Neural cell (in vitro differentiated cells): ENCODE measurements at regions not wholly inside any gene's neighbourhood (a gene's known extent, or its start where the extent isn't known, plus 50 kb on each side); places are given as distances from the start of the nearest gene placed in this dataset.

Source experiments
- EP300 ChIP-seq: fragments of 450-650 bp; conservative IDR thresholded peaks from 2 replicates; pipeline ENCODE4 v1.6.1; 2014; ENCODE audit warnings: antibody characterized with exemption, mild to moderate bottlenecking, moderate library complexity; ENCODE audit not compliant: poor library complexity, severe bottlenecking
- EZH2 ChIP-seq: fragments of 200-600, 300-800 bp; shearing (Covaris generic), sonication (generic); IDR thresholded peaks from 2 replicates; pipeline ENCODE4 v1.6.1; 2014; ENCODE audit warnings: antibody characterized with exemption, low read length, borderline replicate concordance, mild to moderate bottlenecking; ENCODE audit not compliant: insufficient read depth, poor library complexity, severe bottlenecking
- MXI1 ChIP-seq: fragments of 450-650 bp; conservative IDR thresholded peaks from 2 replicates; pipeline ENCODE4 v1.6.1; 2014; ENCODE audit warnings: antibody characterized with exemption, mild to moderate bottlenecking; ENCODE audit not compliant: poor library complexity, severe bottlenecking
- POLR2AphosphoS5 ChIP-seq: IDR thresholded peaks from 2 replicates; pipeline ENCODE4 v1.6.1; 2012
- RAD21 ChIP-seq: fragments of 450-650 bp; conservative IDR thresholded peaks from 2 replicates; pipeline ENCODE4 v1.6.1; 2014; ENCODE audit warnings: antibody characterized with exemption, mild to moderate bottlenecking, moderate library complexity
- SMC3 ChIP-seq: fragments of 450-650 bp; conservative IDR thresholded peaks from 2 replicates; pipeline ENCODE4 v1.6.1; 2014; ENCODE audit warnings: antibody characterized with exemption, mild to moderate bottlenecking, moderate library complexity; ENCODE audit not compliant: poor library complexity
- TAF1 ChIP-seq: IDR thresholded peaks from 2 replicates; pipeline ENCODE4 v1.6.1; 2012; ENCODE audit warnings: low read depth
- TF ChIP-seq, protein P1 (sequence below): fragments of 450-650 bp; IDR thresholded peaks from 2 replicates; pipeline ENCODE4 v1.5.1; 2014; ENCODE audit warnings: antibody characterized with exemption, mild to moderate bottlenecking, moderate library complexity; ENCODE audit not compliant: poor library complexity, severe bottlenecking
- TF ChIP-seq, protein P2 (sequence below): IDR thresholded peaks from 2 replicates; pipeline ENCODE4 v1.6.1; 2012; ENCODE audit warnings: borderline replicate concordance

DNA sequence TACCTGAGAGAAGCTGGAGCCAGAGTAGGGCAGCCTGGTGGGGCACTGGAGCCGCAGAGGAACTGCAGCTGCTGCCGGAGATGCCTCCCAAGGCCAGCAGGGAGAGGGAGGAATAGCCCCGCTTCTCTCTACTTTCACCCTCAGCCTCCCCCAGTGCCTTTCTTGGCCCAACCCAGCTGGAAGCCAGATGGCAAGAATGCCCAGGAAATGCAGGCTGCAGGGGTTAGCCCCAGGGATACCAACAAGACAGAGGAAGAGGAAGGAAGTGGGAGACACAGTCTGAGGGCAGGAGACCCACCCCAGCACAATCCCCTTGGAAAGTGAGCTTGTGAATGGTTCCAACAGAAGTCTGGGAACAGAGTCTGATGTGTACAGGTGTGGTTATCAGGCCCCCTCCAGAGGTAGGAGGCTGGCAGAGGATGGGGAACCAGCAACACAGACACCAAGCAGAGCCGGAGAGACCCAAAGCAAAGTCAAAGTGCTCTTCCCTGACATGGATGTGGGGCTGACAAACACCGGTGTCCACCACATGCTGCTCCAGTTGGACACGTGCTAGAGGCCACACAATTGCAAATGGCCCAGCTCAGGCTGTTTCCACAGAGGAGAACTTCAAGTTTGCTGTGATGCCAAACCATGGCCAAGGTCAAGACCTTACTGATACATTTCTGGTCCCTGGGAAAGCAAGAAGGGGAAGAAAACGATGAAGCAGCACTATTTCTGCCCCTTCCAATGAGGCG, 418.8 kb upstream of the PROK2 start:
- TF ChIP-seq POLR2AphosphoS5, result no peak
- TF ChIP-seq, protein P1, sequence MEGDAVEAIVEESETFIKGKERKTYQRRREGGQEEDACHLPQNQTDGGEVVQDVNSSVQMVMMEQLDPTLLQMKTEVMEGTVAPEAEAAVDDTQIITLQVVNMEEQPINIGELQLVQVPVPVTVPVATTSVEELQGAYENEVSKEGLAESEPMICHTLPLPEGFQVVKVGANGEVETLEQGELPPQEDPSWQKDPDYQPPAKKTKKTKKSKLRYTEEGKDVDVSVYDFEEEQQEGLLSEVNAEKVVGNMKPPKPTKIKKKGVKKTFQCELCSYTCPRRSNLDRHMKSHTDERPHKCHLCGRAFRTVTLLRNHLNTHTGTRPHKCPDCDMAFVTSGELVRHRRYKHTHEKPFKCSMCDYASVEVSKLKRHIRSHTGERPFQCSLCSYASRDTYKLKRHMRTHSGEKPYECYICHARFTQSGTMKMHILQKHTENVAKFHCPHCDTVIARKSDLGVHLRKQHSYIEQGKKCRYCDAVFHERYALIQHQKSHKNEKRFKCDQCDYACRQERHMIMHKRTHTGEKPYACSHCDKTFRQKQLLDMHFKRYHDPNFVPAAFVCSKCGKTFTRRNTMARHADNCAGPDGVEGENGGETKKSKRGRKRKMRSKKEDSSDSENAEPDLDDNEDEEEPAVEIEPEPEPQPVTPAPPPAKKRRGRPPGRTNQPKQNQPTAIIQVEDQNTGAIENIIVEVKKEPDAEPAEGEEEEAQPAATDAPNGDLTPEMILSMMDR, result no peak
- TF ChIP-seq EP300, result no peak
- no peak for TF ChIP-seq MXI1
- TF ChIP-seq RAD21, result no peak
- TF ChIP-seq EZH2, result no peak
- no peak for TF ChIP-seq TAF1
- no peak for TF ChIP-seq SMC3
- TF ChIP-seq, protein P2, sequence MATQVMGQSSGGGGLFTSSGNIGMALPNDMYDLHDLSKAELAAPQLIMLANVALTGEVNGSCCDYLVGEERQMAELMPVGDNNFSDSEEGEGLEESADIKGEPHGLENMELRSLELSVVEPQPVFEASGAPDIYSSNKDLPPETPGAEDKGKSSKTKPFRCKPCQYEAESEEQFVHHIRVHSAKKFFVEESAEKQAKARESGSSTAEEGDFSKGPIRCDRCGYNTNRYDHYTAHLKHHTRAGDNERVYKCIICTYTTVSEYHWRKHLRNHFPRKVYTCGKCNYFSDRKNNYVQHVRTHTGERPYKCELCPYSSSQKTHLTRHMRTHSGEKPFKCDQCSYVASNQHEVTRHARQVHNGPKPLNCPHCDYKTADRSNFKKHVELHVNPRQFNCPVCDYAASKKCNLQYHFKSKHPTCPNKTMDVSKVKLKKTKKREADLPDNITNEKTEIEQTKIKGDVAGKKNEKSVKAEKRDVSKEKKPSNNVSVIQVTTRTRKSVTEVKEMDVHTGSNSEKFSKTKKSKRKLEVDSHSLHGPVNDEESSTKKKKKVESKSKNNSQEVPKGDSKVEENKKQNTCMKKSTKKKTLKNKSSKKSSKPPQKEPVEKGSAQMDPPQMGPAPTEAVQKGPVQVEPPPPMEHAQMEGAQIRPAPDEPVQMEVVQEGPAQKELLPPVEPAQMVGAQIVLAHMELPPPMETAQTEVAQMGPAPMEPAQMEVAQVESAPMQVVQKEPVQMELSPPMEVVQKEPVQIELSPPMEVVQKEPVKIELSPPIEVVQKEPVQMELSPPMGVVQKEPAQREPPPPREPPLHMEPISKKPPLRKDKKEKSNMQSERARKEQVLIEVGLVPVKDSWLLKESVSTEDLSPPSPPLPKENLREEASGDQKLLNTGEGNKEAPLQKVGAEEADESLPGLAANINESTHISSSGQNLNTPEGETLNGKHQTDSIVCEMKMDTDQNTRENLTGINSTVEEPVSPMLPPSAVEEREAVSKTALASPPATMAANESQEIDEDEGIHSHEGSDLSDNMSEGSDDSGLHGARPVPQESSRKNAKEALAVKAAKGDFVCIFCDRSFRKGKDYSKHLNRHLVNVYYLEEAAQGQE, result no peak
